Activated naive CD8-positive, alpha-beta T cell treated with anti-CD3 and anti-CD28 coated beads, Interleukin-2, amount 50 U/mL, for 24 hours (primary cell): ENCODE measurements at regions not wholly inside any gene's neighbourhood (a gene's known extent, or its start where the extent isn't known, plus 50 kb on each side); places are given as distances from the start of the nearest gene placed in this dataset.

Experiments used
- ATAC-seq: fragments of 150-1000 bp; cut with Tn5 transposase; one replicate; pipeline ENCODE4 v1.10.0; 2021
- DNase-seq: peaks from one replicate; pipeline ENCODE4 v3.0.0; 2021
- H3K27ac Mint-ChIP-seq: one replicate; pipeline ENCODE4 v1.8.0; 2021; ENCODE audit warnings: mild to moderate bottlenecking, mixed read lengths
- H3K27me3 Mint-ChIP-seq: one replicate; pipeline ENCODE4 v1.8.0; 2021; ENCODE audit warnings: mixed read lengths
- H3K36me3 Mint-ChIP-seq: one replicate; pipeline ENCODE4 v1.8.0; 2021; ENCODE audit warnings: low read depth, mixed read lengths
- H3K4me1 Mint-ChIP-seq: one replicate; pipeline ENCODE4 v1.8.0; 2021; ENCODE audit warnings: mixed read lengths
- H3K4me3 Mint-ChIP-seq: one replicate; pipeline ENCODE4 v1.8.0; 2021; ENCODE audit warnings: mild to moderate bottlenecking, moderate library complexity, mixed read lengths
- H3K9me3 Mint-ChIP-seq: one replicate; pipeline ENCODE4 v1.8.0; 2021; ENCODE audit warnings: mixed read lengths

- Mint-ChIP-seq H3K27me3 (no peaks in the 10 kb centered on the region), H3K27ac (no peak overlapping the region), H3K36me3 (no peaks in the 10 kb centered on the region), H3K4me3 (no peak overlapping the region), H3K4me1 (no peaks in the 10 kb centered on the region), H3K9me3 (no peaks in the 10 kb centered on the region)
- DNase-seq = no peak
- no peak for ATAC-seq
These were observed 323.3 kb upstream of the ZC3H12C start for GRCh38 chr11:109769858-109770257.

GRCh38 chr11:109770323-109770722, 322.9 kb upstream of the ZC3H12C start:
- Mint-ChIP-seq H3K9me3 (no peaks in the 10 kb centered on the region), H3K36me3 (no peaks in the 10 kb centered on the region), H3K4me1 (no peaks in the 10 kb centered on the region), H3K27me3 (no peaks in the 10 kb centered on the region), H3K27ac (no peak overlapping the region), H3K4me3 (no peak overlapping the region)
- no peak for DNase-seq
- ATAC-seq = no peak

GRCh38 chr11:109772892-109773291, 320.3 kb upstream of the ZC3H12C start:
- H3K36me3 Mint-ChIP-seq = no peaks in the 10 kb centered on the region
- no peak overlapping the region for H3K27ac Mint-ChIP-seq
- no peak for ATAC-seq

GRCh38 chr11:109775686-109776085, 317.5 kb upstream of the ZC3H12C start:
- H3K9me3 Mint-ChIP-seq = no peaks in the 10 kb centered on the region
- no peaks in the 10 kb centered on the region for H3K27me3 Mint-ChIP-seq
- no peaks in the 10 kb centered on the region for H3K4me1 Mint-ChIP-seq
- H3K27ac Mint-ChIP-seq = no peak overlapping the region
- no peaks in the 10 kb centered on the region for H3K36me3 Mint-ChIP-seq
- ATAC-seq (no peak), DNase-seq (no peak)
- no peak overlapping the region for H3K4me3 Mint-ChIP-seq

More at GRCh38 chr11:109772892-109773291, 320.3 kb upstream of the ZC3H12C start:
- Mint-ChIP-seq H3K4me3 (no peak overlapping the region), H3K27me3 (no peaks in the 10 kb centered on the region), H3K4me1 (no peaks in the 10 kb centered on the region), H3K9me3 (no peaks in the 10 kb centered on the region)
- no peak for DNase-seq

- DNase-seq (no peak), ATAC-seq (no peak)
- Mint-ChIP-seq H3K27me3 (no peaks in the 10 kb centered on the region), H3K4me1 (no peaks in the 10 kb centered on the region), H3K4me3 (no peak overlapping the region), H3K36me3 (no peaks in the 10 kb centered on the region), H3K27ac (no peak overlapping the region), H3K9me3 (no peaks in the 10 kb centered on the region)
These were observed 310.2 kb upstream of the ZC3H12C start for GRCh38 chr11:109783014-109783413.

GRCh38 chr11:109783840-109784239, 309.4 kb upstream of the ZC3H12C start:
- Mint-ChIP-seq H3K9me3 (no peaks in the 10 kb centered on the region), H3K27ac (no peak overlapping the region), H3K36me3 (no peaks in the 10 kb centered on the region), H3K4me3 (no peak overlapping the region), H3K4me1 (no peaks in the 10 kb centered on the region), H3K27me3 (no peaks in the 10 kb centered on the region)
- no peak for ATAC-seq
- no peak for DNase-seq

GRCh38 chr11:109784536-109784935, 308.7 kb upstream of the ZC3H12C start:
- no peak overlapping the region for H3K4me3 Mint-ChIP-seq
- no peak for ATAC-seq
- no peaks in the 10 kb centered on the region for H3K36me3 Mint-ChIP-seq
- H3K9me3 Mint-ChIP-seq = no peaks in the 10 kb centered on the region
- no peaks in the 10 kb centered on the region for H3K27me3 Mint-ChIP-seq
- no peaks in the 10 kb centered on the region for H3K4me1 Mint-ChIP-seq
- H3K27ac Mint-ChIP-seq = no peak overlapping the region
- DNase-seq = no peak

- Mint-ChIP-seq H3K27me3 (no peaks in the 10 kb centered on the region), H3K36me3 (no peaks in the 10 kb centered on the region), H3K27ac (no peak overlapping the region), H3K4me3 (no peak overlapping the region), H3K9me3 (no peaks in the 10 kb centered on the region), H3K4me1 (no peaks in the 10 kb centered on the region)
- DNase-seq = no peak
- no peak for ATAC-seq
These were observed 308.0 kb upstream of the ZC3H12C start for GRCh38 chr11:109785198-109785597.

GRCh38 chr11:109785714-109786113, 307.5 kb upstream of the ZC3H12C start:
- H3K36me3 Mint-ChIP-seq = no peaks in the 10 kb centered on the region
- DNase-seq (no peak), ATAC-seq (no peak)
- no peaks in the 10 kb centered on the region for H3K27me3 Mint-ChIP-seq
- H3K4me3 Mint-ChIP-seq = no peak overlapping the region
- H3K9me3 Mint-ChIP-seq = no peaks in the 10 kb centered on the region
- H3K4me1 Mint-ChIP-seq = no peaks in the 10 kb centered on the region
- no peak overlapping the region for H3K27ac Mint-ChIP-seq

- Mint-ChIP-seq H3K27ac (no peak overlapping the region), H3K9me3 (no peaks in the 10 kb centered on the region), H3K4me3 (no peak overlapping the region), H3K36me3 (no peaks in the 10 kb centered on the region), H3K4me1 (no peaks in the 10 kb centered on the region), H3K27me3 (no peaks in the 10 kb centered on the region)
- ATAC-seq = no peak
- DNase-seq = no peak
These were observed 304.2 kb upstream of the ZC3H12C start for GRCh38 chr11:109788948-109789490.

GRCh38 chr11:109789901-109790300, 303.3 kb upstream of the ZC3H12C start:
- Mint-ChIP-seq H3K4me1 (no peaks in the 10 kb centered on the region), H3K9me3 (no peaks in the 10 kb centered on the region), H3K36me3 (no peaks in the 10 kb centered on the region), H3K27ac (no peak overlapping the region), H3K27me3 (no peaks in the 10 kb centered on the region), H3K4me3 (no peak overlapping the region)
- ATAC-seq (no peak), DNase-seq (no peak)

GRCh38 chr11:109791337-109791736, 301.9 kb upstream of the ZC3H12C start:
- DNase-seq (no peak), ATAC-seq (no peak)
- H3K27ac Mint-ChIP-seq = no peak overlapping the region
- no peaks in the 10 kb centered on the region for H3K9me3 Mint-ChIP-seq
- no peaks in the 10 kb centered on the region for H3K4me1 Mint-ChIP-seq
- H3K4me3 Mint-ChIP-seq = no peak overlapping the region
- H3K36me3 Mint-ChIP-seq = no peaks in the 10 kb centered on the region
- H3K27me3 Mint-ChIP-seq = no peaks in the 10 kb centered on the region

- DNase-seq = no peak
- Mint-ChIP-seq H3K27me3 (no peaks in the 10 kb centered on the region), H3K4me1 (no peaks in the 10 kb centered on the region), H3K9me3 (no peaks in the 10 kb centered on the region), H3K4me3 (no peak overlapping the region), H3K27ac (no peak overlapping the region), H3K36me3 (no peaks in the 10 kb centered on the region)
- ATAC-seq = no peak
These were observed 298.7 kb upstream of the ZC3H12C start for GRCh38 chr11:109794501-109794900.

GRCh38 chr11:109795234-109795633, 298.0 kb upstream of the ZC3H12C start:
- no peak for ATAC-seq

GRCh38 chr11:109796253-109796652, 296.9 kb upstream of the ZC3H12C start:
- no peak overlapping the region for H3K4me3 Mint-ChIP-seq
- ATAC-seq = no peak

More at GRCh38 chr11:109795234-109795633, 298.0 kb upstream of the ZC3H12C start:
- H3K27me3 Mint-ChIP-seq = no peaks in the 10 kb centered on the region
- H3K27ac Mint-ChIP-seq = no peak overlapping the region
- no peak overlapping the region for H3K4me3 Mint-ChIP-seq
- no peak for DNase-seq
- H3K36me3 Mint-ChIP-seq = no peaks in the 10 kb centered on the region
- H3K4me1 Mint-ChIP-seq = no peaks in the 10 kb centered on the region
- H3K9me3 Mint-ChIP-seq = no peaks in the 10 kb centered on the region

GRCh38 chr11:109798521-109798920, 294.7 kb upstream of the ZC3H12C start:
- Mint-ChIP-seq H3K9me3 (no peaks in the 10 kb centered on the region), H3K4me1 (no peaks in the 10 kb centered on the region), H3K36me3 (no peaks in the 10 kb centered on the region), H3K27me3 (no peaks in the 10 kb centered on the region), H3K4me3 (no peak overlapping the region), H3K27ac (no peak overlapping the region)
- DNase-seq = no peak
- no peak for ATAC-seq

More at GRCh38 chr11:109796253-109796652, 296.9 kb upstream of the ZC3H12C start:
- Mint-ChIP-seq H3K27me3 (no peaks in the 10 kb centered on the region), H3K36me3 (no peaks in the 10 kb centered on the region), H3K4me1 (no peaks in the 10 kb centered on the region), H3K27ac (no peak overlapping the region), H3K9me3 (no peaks in the 10 kb centered on the region)
- DNase-seq = no peak
